ENCODE measurements at regions not wholly inside any gene's neighbourhood (a gene's known extent, or its start where the extent isn't known, plus 50 kb on each side); places are given as distances from the start of the nearest gene placed in this dataset.

GRCh38 chr1:218068241-218068640 is 216.9 kb upstream of the RRP15 start:
- no peak for TF ChIP-seq SETDB1 (IDR thresholded peaks at IDR 0.05; ENCODE audit: low read length)
- TF ChIP-seq SNIP1 (IDR thresholded peaks at IDR 0.05; ENCODE audit: low read depth) = no peak
- no peak for TF ChIP-seq SMARCA5 (IDR thresholded peaks at IDR 0.05)
- TF ChIP-seq CREB1 (IDR thresholded peaks at IDR 0.05) = no peak
- TF ChIP-seq CREB1 (CRISPR knock-in tag; IDR thresholded peaks at IDR 0.05) = no peak
- no peak for TF ChIP-seq POLR2A (conservative IDR thresholded peaks at IDR 0.05)
- TF ChIP-seq MLX (CRISPR knock-in tag; conservative IDR thresholded peaks at IDR 0.05) = no peak
- TF ChIP-seq YBX1 (IDR thresholded peaks at IDR 0.05) = no peak
- TF ChIP-seq TAF1 (IDR thresholded peaks at IDR 0.05; ENCODE audit: control insufficient read depth, extremely low read depth, insufficient read depth, low read length, severe bottlenecking) = no peak
- no peak for TF ChIP-seq CTCF (IDR thresholded peaks at IDR 0.05 in 2 of 3, conservative IDR thresholded peaks at IDR 0.05 in 1 of 3; ENCODE audit: insufficient read depth in 2 of 3, low read depth in 1 of 3, low read length in 3 of 3)
- TF ChIP-seq PHF21A (IDR thresholded peaks at IDR 0.05; ENCODE audit: borderline replicate concordance, low read depth) = no peak
- TF ChIP-seq HSF4 (CRISPR knock-in tag; IDR thresholded peaks at IDR 0.05; ENCODE audit: borderline replicate concordance) = no peak
- no peak for TF ChIP-seq PRDM10 (IDR thresholded peaks at IDR 0.05; ENCODE audit: partially characterized antibody)

All from K562 (cell line).